Right atrium auricular region (tissue), 2 donors: ENCODE measurements at regions not wholly inside any gene's neighbourhood (a gene's known extent, or its start where the extent isn't known, plus 50 kb on each side); places are given as distances from the start of the nearest gene placed in this dataset.

ENCODE experiments used
- DNase-seq: peaks from one replicate; pipeline ENCODE4 v3.0.0-alpha.2; 2019; ENCODE audit warnings: low spot score
- H3K27ac ChIP-seq, 2 donors: fragments of 200-600 bp; sonication (generic); 1 replicate in 1 of 2; 2 replicates in 1 of 2; pipeline ENCODE4 v1.5.1; 2016 to 2019
- H3K27me3 ChIP-seq, 2 donors: fragments of 200-600 bp; sonication (generic); one replicate each; pipeline versions ENCODE4 v1.5.1 to v1.6.0; 2017 to 2019
- H3K36me3 ChIP-seq: fragments of 200-600 bp; sonication (generic); one replicate; pipeline ENCODE4 v1.5.1; 2016
- H3K4me1 ChIP-seq, 2 donors: fragments of 200-600 bp; sonication (generic); one replicate each; pipeline versions ENCODE4 v1.5.1 to v1.6.0; 2017 to 2019
- H3K4me3 ChIP-seq, 2 donors: fragments of 200-600 bp; sonication (generic); 1 replicate in 1 of 2; 2 replicates in 1 of 2; pipeline ENCODE4 v1.5.1; 2017 to 2019; ENCODE audit warnings: mild to moderate bottlenecking in 1 of 2, moderate library complexity in 1 of 2
- H3K9me3 ChIP-seq, 2 donors: fragments of 200-600 bp; sonication (generic); one replicate each; pipeline ENCODE4 v1.5.1; 2019
- TF ChIP-seq, protein P1 (sequence below), 2 donors: fragments of 200-600 bp; sonication (generic); IDR thresholded peaks; one replicate each; pipeline ENCODE4 v1.5.1; 2019; ENCODE audit warnings: antibody characterized with exemption in 2 of 2

DNA sequence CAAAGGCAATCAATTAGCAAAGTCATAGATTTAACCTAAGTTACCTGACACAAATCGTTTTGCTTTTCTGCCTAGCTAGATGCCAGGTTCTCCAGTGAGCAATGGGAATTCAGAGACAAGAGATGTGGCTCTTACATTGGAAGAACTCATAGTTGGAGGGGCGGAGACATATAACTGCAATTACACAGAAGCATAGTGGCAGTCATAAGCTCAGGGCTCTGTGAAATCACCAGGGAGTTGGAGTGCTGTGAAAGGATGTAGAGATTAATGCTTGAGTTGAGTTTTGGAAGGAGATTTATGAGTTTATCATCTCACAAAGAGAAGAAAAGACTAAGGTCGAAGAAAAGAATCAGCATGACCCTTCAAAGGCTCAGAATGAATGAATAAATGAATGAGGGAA, 457.2 kb upstream of the TRIB2 start:
- Histone ChIP-seq H3K4me3 (no peak overlapping the region), H3K9me3 (no peaks in the 10 kb centered on the region), H3K4me1 (peaks cover 0 to 30% of the 10 kb centered on the region in 2 donors), H3K36me3 (no peaks in the 10 kb centered on the region), H3K27me3 (no peaks in the 10 kb centered on the region), H3K27ac (no peak overlapping the region)
- no peak for DNase-seq
- TF ChIP-seq, protein P1, sequence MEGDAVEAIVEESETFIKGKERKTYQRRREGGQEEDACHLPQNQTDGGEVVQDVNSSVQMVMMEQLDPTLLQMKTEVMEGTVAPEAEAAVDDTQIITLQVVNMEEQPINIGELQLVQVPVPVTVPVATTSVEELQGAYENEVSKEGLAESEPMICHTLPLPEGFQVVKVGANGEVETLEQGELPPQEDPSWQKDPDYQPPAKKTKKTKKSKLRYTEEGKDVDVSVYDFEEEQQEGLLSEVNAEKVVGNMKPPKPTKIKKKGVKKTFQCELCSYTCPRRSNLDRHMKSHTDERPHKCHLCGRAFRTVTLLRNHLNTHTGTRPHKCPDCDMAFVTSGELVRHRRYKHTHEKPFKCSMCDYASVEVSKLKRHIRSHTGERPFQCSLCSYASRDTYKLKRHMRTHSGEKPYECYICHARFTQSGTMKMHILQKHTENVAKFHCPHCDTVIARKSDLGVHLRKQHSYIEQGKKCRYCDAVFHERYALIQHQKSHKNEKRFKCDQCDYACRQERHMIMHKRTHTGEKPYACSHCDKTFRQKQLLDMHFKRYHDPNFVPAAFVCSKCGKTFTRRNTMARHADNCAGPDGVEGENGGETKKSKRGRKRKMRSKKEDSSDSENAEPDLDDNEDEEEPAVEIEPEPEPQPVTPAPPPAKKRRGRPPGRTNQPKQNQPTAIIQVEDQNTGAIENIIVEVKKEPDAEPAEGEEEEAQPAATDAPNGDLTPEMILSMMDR (IDR thresholded peaks at IDR 0.05) = no peak

DNA sequence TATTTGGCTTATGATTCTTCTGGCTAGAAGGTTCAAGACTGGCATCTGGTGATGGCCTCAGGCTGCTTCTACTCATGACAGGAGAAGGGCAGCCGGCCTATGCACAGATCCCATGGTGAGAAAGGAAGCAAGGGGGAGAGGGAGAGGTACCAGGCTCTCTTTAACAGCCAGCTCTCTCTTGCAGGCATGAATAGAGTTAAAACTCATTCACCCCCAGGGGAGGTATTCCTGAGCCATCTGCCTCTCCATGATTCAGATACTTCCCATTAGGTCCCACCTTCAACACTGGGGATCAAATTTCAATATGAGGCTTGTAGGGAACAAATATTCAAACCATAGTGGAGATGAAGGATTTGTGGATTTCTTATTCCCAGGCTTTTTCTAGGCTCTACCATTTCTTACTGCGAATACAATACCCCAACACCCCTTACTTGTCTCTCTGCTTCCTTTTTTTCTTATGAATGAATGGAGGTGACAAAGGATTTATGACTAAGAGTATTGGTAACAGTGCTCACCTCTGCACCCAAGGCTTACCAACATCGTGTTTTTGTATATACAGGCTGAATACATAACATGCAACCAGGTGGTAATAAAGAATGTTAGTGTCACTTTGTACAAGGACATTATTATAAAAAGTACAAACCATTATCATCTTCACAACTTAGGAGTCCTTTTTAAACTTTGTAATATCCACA, 454.6 kb upstream of the TRIB2 start:
- H3K4me3 ChIP-seq = no peak overlapping the region
- no peaks in the 10 kb centered on the region for H3K36me3 ChIP-seq
- TF ChIP-seq, protein P1 (IDR thresholded peaks at IDR 0.05) = no peak
- no peak overlapping the region for H3K27ac ChIP-seq
- peaks cover 0 to 20% of the 10 kb centered on the region in 2 donors for H3K4me1 ChIP-seq
- DNase-seq = no peak
- no peaks in the 10 kb centered on the region for H3K27me3 ChIP-seq
- H3K9me3 ChIP-seq = no peaks in the 10 kb centered on the region

DNA sequence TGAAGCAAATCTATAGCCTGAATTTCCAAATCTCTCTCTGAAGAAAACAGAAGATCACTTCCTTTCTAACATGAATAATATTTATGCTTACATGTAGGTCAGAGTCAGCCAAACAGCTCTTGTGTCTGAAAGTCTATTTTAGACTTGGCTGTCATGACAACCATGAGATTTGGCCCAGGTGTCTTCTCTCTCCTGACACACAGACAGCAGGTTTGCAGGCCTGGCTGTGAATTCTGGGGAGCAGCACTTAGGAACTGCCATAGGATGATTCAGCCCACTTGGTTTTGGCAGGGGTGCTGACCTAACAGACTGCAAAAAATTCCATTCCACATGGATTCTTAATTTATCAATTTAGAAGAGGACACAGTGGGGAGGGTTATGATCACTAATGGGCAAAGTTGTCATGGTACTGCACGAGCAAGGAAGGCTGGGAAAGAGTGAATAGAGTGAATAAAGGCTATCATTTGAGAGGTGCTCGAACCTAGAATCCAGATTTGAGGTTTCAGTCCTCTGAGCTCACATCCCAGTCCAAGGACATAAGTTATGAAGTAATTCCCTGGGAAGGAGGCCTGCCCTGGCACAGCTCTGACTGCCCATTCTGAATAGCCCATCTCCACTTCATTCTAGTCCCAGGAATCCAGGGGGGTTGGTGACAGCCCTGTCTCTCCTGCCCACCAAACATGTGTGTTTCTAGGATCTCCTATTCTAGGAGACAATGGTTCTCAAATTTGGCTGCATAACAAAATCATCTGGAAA, 453.9 kb upstream of the TRIB2 start:
- Histone ChIP-seq H3K4me1 (peaks cover 0 to 13% of the 10 kb centered on the region in 2 donors), H3K9me3 (no peaks in the 10 kb centered on the region), H3K27ac (no peak overlapping the region), H3K4me3 (no peak overlapping the region), H3K36me3 (no peaks in the 10 kb centered on the region), H3K27me3 (no peaks in the 10 kb centered on the region)
- DNase-seq = no peak
- TF ChIP-seq, protein P1 (IDR thresholded peaks at IDR 0.05) = no peak

DNA sequence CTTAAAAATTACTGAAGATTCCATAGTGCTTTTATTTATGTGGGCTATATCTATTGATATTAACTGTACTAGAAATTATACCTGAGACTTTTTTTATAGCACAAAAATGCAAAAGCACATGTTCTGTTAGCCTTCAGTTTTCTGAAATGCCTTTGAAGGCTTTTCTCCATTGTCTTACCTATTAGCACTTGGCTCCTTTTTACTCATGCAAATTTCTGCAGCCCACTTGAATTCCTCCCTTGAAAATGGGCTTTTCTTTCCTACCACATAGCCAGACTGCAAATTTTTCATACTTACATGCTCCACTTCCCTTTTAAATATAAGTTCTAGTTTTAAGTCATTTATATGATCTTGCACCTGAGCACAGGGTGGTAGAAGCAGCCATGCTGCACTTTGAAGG, 453.0 kb upstream of the TRIB2 start:
- no peak overlapping the region for H3K27ac ChIP-seq
- TF ChIP-seq, protein P1 (IDR thresholded peaks at IDR 0.05) = no peak
- H3K36me3 ChIP-seq = no peaks in the 10 kb centered on the region
- H3K4me3 ChIP-seq = no peak overlapping the region
- no peaks in the 10 kb centered on the region for H3K27me3 ChIP-seq
- peaks cover 0 to 13% of the 10 kb centered on the region in 2 donors for H3K4me1 ChIP-seq
- H3K9me3 ChIP-seq = no peaks in the 10 kb centered on the region
- DNase-seq = no peak

DNA sequence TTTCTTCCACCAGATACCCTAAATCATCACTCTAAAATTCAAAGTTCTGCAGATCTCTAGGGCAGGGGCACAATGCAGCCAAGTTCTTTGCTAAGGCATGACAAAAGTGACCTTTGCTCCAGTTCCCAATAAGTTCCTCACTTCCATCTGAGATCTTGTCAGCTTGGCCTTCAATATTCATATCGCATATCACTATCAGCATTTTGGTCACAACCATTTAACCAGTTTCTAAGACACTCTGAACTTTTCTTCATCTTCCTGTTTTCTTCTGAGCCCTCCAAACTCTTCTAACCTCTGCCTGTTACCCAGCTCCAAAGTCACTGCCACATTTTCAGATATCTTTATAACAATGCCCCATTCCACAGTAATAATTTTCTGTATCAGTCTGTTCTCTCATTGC, 452.6 kb upstream of the TRIB2 start:
- Histone ChIP-seq H3K4me1 (peaks cover 0 to 13% of the 10 kb centered on the region in 2 donors), H3K4me3 (no peak overlapping the region), H3K27me3 (no peaks in the 10 kb centered on the region), H3K9me3 (no peaks in the 10 kb centered on the region), H3K27ac (no peak overlapping the region), H3K36me3 (no peaks in the 10 kb centered on the region)
- no peak for DNase-seq
- TF ChIP-seq, protein P1 (IDR thresholded peaks at IDR 0.05) = no peak
